Caco-2 (cell line): ENCODE measurements at regions not wholly inside any gene's neighbourhood (a gene's known extent, or its start where the extent isn't known, plus 50 kb on each side); places are given as distances from the start of the nearest gene placed in this dataset.
"Not testable (repeated sequence)": the region's sequence is repeated elsewhere in the genome, so short reads cannot be mapped to it uniquely, and the experiment has no call there.

Source experiments
- BruUV-seq: library from RNA; stranded (reverse); fragments of 400-500 nt; replicated peaks from 2 replicates; lab custom pipeline; 2021; lab: Mats Ljungman, UMichigan
- CTCF ChIA-PET: fragments of 300-600 bp; sonication (Branson Sonifier 250); formaldehyde crosslinking; loops from one replicate; lab custom pipeline; 2022; ENCODE audit warnings: antibody characterized with exemption; lab: Charles Lee
- POLR2A ChIA-PET: fragments of 300-600 bp; sonication (Branson Sonifier 250); formaldehyde crosslinking; loops from one replicate; lab custom pipeline; 2022; ENCODE audit warnings: antibody characterized with exemption; lab: Charles Lee
- DNase-seq, 2 experiments: peaks; one replicate each; pipeline versions ENCODE4 v3.0.0 to v3.0.0-alpha.2; 2020 to 2022
- H3K27me3 ChIP-seq: replicated peaks from 2 replicates; pipeline ENCODE4 v1.6.0; 2011; ENCODE audit warnings: low read length; ENCODE audit not compliant: control insufficient read depth, insufficient read depth
- H3K36me3 ChIP-seq: 2 replicates; pipeline ENCODE4 v1.5.1; 2011; ENCODE audit warnings: low read length; ENCODE audit not compliant: control insufficient read depth, insufficient read depth
- H3K4me1 ChIP-seq: fragments of 250-450 bp; sonication (Bioruptor Pico); 2 replicates; pipeline ENCODE4 v1.5.1; 2020; ENCODE audit warnings: mild to moderate bottlenecking
- H3K4me3 ChIP-seq: 2 replicates; pipeline ENCODE4 v1.5.1; 2011; ENCODE audit warnings: low read depth, mild to moderate bottlenecking, control low read depth, low read length
- H3K9me3 ChIP-seq: fragments of 250-450 bp; sonication (Bioruptor Pico); 2 replicates; pipeline ENCODE4 v1.5.1; 2020; ENCODE audit warnings: mild to moderate bottlenecking, moderate library complexity
- H3K27ac Mint-ChIP-seq: one replicate; pipeline ENCODE4 v1.8.0; 2022; ENCODE audit warnings: mixed read lengths; ENCODE audit not compliant: unreplicated experiment
- H3K27me3 Mint-ChIP-seq: one replicate; pipeline ENCODE4 v1.8.0; 2022; ENCODE audit warnings: mixed read lengths; ENCODE audit not compliant: insufficient read depth, unreplicated experiment
- H3K36me3 Mint-ChIP-seq: one replicate; pipeline ENCODE4 v1.8.0; 2022; ENCODE audit warnings: mild to moderate bottlenecking, mixed read lengths; ENCODE audit not compliant: insufficient read depth, unreplicated experiment
- H3K4me1 Mint-ChIP-seq: one replicate; pipeline ENCODE4 v1.8.0; 2022; ENCODE audit warnings: low read depth, mixed read lengths; ENCODE audit not compliant: unreplicated experiment
- H3K4me3 Mint-ChIP-seq: one replicate; pipeline ENCODE4 v1.8.0; 2022; ENCODE audit warnings: mild to moderate bottlenecking, moderate library complexity, mixed read lengths; ENCODE audit not compliant: unreplicated experiment
- H3K9me3 Mint-ChIP-seq: one replicate; pipeline ENCODE4 v1.8.0; 2022; ENCODE audit warnings: mixed read lengths; ENCODE audit not compliant: unreplicated experiment
- intact Hi-C: fragments of 100-400 bp; cut with micrococcal nuclease; formaldehyde crosslinking; loops from one replicate; pipeline ENCODE4 v1.10.0; 2022; ENCODE audit not compliant: unreplicated experiment
- TF ChIP-seq, protein P1 (sequence below), 2 experiments: fragments of 200-600 bp in 1 of 2; IDR thresholded peaks; 1 replicate in 1 of 2; 2 replicates in 1 of 2; pipeline versions ENCODE4 v1.5.1 to v1.8.0; 2011 to 2022; ENCODE audit warnings: antibody characterized with exemption in 1 of 2, control low read depth in 1 of 2, inconsistent platforms in 1 of 2, low read depth in 1 of 2, low read length in 1 of 2, mild to moderate bottlenecking in 1 of 2, moderate library complexity in 1 of 2; ENCODE audit not compliant: insufficient read depth in 1 of 2, severe bottlenecking in 1 of 2, unreplicated experiment in 1 of 2

DNA sequence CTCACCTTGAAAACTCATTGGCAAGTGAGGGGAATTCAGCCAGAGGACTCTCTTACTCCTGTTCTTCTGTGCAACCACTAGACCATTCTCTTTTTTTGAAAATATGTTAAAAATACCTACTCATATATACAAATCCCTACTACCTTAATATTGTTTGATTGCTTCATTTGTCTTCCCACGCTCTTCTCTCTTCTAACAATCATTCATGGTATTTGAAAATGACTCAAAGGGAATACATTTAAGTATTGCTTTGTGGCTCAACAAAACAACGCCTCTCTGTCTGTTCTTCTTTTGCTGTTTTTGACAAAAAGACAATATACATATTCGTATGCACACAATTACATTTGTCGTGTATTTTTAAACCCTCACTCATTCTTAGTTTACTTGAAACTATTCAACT, 589.4 kb downstream of the ANKRD50 start:
- Histone ChIP-seq H3K4me1 (no peaks in the 10 kb centered on the region), H3K36me3 (no peaks in the 10 kb centered on the region), H3K27me3 (no peaks in the 10 kb centered on the region), H3K4me3 (no peak overlapping the region), H3K9me3 (no peaks in the 10 kb centered on the region)
- intact Hi-C loops: no loop called here
- Mint-ChIP-seq H3K36me3 (no peaks in the 10 kb centered on the region), H3K9me3 (no peaks in the 10 kb centered on the region), H3K27me3 (no peaks in the 10 kb centered on the region), H3K27ac (no peak overlapping the region), H3K4me1 (no peaks in the 10 kb centered on the region), H3K4me3 (no peak overlapping the region)
- CTCF ChIA-PET: no interaction called here
- BruUV-seq: no TSS peak
- TF ChIP-seq, protein P1, sequence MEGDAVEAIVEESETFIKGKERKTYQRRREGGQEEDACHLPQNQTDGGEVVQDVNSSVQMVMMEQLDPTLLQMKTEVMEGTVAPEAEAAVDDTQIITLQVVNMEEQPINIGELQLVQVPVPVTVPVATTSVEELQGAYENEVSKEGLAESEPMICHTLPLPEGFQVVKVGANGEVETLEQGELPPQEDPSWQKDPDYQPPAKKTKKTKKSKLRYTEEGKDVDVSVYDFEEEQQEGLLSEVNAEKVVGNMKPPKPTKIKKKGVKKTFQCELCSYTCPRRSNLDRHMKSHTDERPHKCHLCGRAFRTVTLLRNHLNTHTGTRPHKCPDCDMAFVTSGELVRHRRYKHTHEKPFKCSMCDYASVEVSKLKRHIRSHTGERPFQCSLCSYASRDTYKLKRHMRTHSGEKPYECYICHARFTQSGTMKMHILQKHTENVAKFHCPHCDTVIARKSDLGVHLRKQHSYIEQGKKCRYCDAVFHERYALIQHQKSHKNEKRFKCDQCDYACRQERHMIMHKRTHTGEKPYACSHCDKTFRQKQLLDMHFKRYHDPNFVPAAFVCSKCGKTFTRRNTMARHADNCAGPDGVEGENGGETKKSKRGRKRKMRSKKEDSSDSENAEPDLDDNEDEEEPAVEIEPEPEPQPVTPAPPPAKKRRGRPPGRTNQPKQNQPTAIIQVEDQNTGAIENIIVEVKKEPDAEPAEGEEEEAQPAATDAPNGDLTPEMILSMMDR (IDR thresholded peaks at IDR 0.05; ENCODE audit: insufficient read depth in 1 of 2, low read depth in 1 of 2, low read length in 1 of 2, severe bottlenecking in 1 of 2, unreplicated experiment in 1 of 2): no peak
- POLR2A ChIA-PET: no interaction called here
- no peak for DNase-seq

DNA sequence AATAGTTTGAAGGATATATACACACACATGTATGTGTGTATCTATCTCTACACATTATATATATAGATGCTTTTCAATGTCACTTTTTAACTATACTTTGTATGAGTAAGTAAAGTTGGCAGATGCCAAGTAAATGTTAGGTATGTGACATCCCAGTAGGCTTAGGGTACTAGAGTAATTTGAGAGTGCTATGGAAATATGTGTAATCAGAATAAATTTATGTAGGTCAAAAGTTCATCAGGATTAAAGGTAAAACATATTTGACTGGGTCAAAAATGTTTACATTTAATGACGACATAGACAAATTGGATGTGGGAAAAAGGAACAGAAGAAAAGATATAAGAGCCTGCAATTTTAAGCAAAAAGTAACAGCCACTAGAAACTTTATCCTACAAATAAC, 588.8 kb downstream of the ANKRD50 start:
- TF ChIP-seq, protein P1 (IDR thresholded peaks at IDR 0.05; ENCODE audit: insufficient read depth in 1 of 2, low read depth in 1 of 2, low read length in 1 of 2, severe bottlenecking in 1 of 2, unreplicated experiment in 1 of 2): no peak
- intact Hi-C loops: no loop called here
- no TSS peak for BruUV-seq

DNA sequence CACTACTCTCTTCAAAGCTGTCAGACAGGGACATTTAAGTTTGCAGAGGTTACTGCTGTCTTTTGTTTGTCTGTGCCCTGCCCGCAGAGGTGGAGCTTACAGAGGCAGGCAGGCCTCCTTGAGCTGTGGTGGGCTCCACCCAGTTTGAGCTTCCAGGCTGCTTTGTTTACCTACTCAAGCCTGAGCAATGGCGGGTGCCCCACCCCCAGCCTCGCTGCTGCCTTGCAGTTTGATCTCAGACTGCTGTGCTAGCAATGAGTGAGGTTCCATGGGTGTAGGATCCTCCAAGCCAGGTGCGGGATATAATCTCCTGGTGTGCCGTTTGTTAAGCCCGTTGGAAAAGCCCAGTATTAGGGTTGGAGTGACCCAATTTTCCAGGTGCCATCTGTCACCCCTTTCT, 581.2 kb downstream of the ANKRD50 start:
- H3K4me1 ChIP-seq, BruUV-seq, H3K36me3 Mint-ChIP-seq, CTCF ChIA-PET, H3K27me3 Mint-ChIP-seq, POLR2A ChIA-PET, H3K4me3 Mint-ChIP-seq, DNase-seq, H3K27me3 ChIP-seq, H3K36me3 ChIP-seq, H3K27ac Mint-ChIP-seq, H3K4me1 Mint-ChIP-seq, H3K4me3 ChIP-seq, H3K9me3 ChIP-seq, intact Hi-C loops, H3K9me3 Mint-ChIP-seq: not testable (repeated sequence)

More for the DNA sequence above, 588.8 kb downstream of the ANKRD50 start:
- POLR2A ChIA-PET: no interaction called here
- Mint-ChIP-seq H3K36me3 (no peaks in the 10 kb centered on the region), H3K9me3 (no peaks in the 10 kb centered on the region), H3K27me3 (no peaks in the 10 kb centered on the region), H3K4me1 (no peaks in the 10 kb centered on the region), H3K4me3 (no peak overlapping the region), H3K27ac (no peak overlapping the region)
- no peaks in the 10 kb centered on the region for H3K36me3 ChIP-seq
- H3K9me3 ChIP-seq: no peaks in the 10 kb centered on the region
- CTCF ChIA-PET: no interaction called here
- H3K4me3 ChIP-seq: no peak overlapping the region
- no peak for DNase-seq
- H3K4me1 ChIP-seq: no peaks in the 10 kb centered on the region
- H3K27me3 ChIP-seq: no peaks in the 10 kb centered on the region

DNA sequence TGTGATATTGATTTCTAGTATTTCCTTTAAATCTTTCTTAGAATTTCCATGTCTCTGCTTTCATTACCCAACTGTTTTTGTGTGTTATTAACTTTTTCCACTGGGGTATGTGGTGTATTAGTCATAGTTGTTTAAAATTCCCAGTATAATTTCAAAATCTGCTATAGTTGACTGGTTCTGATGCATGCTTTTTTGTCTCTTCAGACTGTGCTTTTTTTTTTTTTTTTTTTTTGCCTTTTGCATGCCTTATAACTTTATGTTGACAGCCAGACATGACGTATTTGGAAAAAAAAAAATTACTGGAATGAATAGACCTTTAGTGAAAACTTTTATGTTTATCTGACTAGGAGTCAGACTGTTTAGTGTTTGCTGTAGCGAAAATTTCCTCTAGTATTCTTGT, 580.4 kb downstream of the ANKRD50 start:
- H3K4me1 Mint-ChIP-seq: no peaks in the 10 kb centered on the region
- POLR2A ChIA-PET: no interaction called here

More for the DNA sequence above, 580.4 kb downstream of the ANKRD50 start:
- Mint-ChIP-seq H3K27me3 (no peaks in the 10 kb centered on the region), H3K27ac (no peak overlapping the region), H3K9me3 (peaks cover 9% of the 10 kb centered on the region), H3K4me3 (no peak overlapping the region), H3K36me3 (no peaks in the 10 kb centered on the region)
- H3K4me1 ChIP-seq: no peaks in the 10 kb centered on the region
- no peak overlapping the region for H3K4me3 ChIP-seq
- H3K27me3 ChIP-seq: no peaks in the 10 kb centered on the region
- no peak for DNase-seq
- no peaks in the 10 kb centered on the region for H3K36me3 ChIP-seq
- CTCF ChIA-PET: no interaction called here
- H3K9me3 ChIP-seq: no peaks in the 10 kb centered on the region
- TF ChIP-seq, protein P1 (IDR thresholded peaks at IDR 0.05; ENCODE audit: insufficient read depth in 1 of 2, low read depth in 1 of 2, low read length in 1 of 2, severe bottlenecking in 1 of 2, unreplicated experiment in 1 of 2): no peak
- BruUV-seq: no TSS peak
- intact Hi-C loops: no loop called here
